ENCODE measurements at regions not wholly inside any gene's neighbourhood (a gene's known extent, or its start where the extent isn't known, plus 50 kb on each side); places are given as distances from the start of the nearest gene placed in this dataset.

GRCh38 chr2:16124881-16125613 is 184.7 kb downstream of the MYCN start:
- no peak for DNase-seq

- no peak for DNase-seq
These were observed 183.8 kb downstream of the MYCN start for GRCh38 chr2:16123856-16124780.

GRCh38 chr2:16123421-16123820 is 183.1 kb downstream of the MYCN start:
- DNase-seq = no peak

DNA sequence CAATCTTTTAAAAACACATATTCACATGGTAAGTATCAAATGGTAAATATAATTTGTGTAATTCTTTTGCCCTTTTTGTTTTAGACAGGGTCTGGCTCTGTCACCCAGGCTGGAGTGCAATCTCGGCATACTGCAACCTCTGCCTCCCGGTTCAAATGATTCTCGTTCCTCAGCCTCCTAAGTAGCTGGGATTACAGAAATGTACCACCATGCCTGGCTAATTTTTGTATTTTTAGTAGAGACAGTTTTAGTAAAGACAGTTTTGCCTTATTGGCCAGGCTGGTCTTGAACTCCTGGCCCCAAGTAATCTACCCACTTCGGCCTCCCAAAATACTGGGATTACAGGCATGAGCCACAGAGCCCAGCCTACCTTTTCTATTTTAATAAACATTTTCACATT is 182.2 kb downstream of the MYCN start:
- DNase-seq = no peak

DNA sequence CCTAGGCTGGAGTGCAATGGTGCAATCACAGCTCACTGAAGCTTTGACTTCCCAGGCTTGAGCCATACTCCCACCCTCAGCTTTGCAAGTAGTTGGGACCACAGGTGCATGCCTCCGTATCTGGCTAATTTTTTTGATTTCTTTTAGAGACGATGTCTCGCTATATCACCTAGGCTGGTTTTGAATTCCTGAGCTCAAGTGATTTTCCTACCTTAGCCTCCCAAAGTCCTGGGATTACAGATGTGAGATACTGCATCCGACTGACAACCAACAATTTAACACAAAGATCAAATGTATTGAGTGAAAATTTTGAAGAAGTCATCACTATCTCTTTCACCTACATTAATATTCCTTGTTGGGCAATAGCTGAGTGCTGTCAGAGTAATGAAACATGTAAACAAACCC is 181.6 kb downstream of the MYCN start:
- DNase-seq = no peak

- no peak for DNase-seq
These were observed 181.1 kb downstream of the MYCN start for GRCh38 chr2:16121231-16121985.

DNA sequence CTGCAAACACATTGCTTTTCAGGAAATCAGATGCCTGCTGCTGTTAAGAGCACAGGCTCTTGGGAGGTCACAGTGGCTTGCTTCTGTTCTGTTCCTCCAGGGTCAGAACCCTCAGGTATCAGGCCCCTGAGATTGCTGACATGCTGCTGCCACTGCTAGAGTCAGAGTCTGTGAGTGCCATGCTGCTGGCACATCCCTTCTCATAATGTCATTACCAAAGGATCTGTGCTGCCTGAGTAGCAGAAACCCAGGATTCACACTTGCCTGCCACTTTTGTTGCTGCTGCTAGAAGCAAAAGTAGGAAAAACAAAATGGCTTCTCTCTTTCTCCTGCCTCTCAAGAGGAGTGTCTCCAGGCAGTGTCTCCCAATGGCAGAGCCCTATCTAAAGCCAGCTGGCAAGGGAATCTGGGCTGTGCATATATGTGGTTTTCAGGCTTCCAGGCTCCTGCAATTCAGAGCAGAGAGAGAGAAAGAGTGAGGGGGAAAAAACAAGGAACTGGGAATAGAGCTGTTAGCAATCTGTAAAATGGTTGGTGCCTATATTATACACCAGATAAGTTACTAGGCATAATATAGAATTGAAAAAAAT is 180.3 kb downstream of the MYCN start:
- DNase-seq = no peak

- DNase-seq = no peak
These were observed 179.4 kb downstream of the MYCN start for GRCh38 chr2:16119741-16120140.

GRCh38 chr2:16118611-16119590 is 178.6 kb downstream of the MYCN start:
- no peak for DNase-seq

- no peak for DNase-seq
These were observed 177.7 kb downstream of the MYCN start for GRCh38 chr2:16117791-16118610.

DNA sequence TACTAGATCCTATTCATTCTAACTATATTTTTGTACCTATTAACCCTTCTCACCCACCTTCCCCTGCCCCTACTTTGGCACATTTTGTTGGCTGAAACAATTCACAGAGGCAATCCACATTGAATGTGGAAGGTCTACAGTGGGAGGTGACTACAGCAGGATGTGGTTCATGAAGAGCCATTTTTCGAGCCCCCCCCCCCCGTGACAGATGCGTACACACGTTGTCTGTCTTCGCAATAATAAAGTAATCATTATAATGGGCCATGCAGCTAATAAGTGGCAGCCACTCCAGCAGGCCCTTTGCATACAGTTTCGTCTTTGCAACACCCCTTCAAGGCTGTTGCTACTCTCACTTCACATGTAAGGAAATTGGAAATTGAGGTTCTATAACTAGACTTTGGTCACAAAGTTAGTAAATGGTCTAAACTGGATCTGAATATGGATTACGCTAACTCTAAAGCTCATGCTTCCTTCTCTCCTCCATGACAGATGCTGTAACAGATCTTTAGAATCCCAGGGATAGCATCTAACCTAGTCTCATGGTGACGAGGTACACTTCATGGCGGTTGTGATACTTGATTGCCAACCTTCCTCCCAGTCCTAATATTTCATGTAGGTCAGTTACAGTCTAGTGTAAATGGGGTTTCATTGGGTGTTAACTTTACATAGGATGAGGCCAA is 176.8 kb downstream of the MYCN start:
- no peak for DNase-seq

DNA sequence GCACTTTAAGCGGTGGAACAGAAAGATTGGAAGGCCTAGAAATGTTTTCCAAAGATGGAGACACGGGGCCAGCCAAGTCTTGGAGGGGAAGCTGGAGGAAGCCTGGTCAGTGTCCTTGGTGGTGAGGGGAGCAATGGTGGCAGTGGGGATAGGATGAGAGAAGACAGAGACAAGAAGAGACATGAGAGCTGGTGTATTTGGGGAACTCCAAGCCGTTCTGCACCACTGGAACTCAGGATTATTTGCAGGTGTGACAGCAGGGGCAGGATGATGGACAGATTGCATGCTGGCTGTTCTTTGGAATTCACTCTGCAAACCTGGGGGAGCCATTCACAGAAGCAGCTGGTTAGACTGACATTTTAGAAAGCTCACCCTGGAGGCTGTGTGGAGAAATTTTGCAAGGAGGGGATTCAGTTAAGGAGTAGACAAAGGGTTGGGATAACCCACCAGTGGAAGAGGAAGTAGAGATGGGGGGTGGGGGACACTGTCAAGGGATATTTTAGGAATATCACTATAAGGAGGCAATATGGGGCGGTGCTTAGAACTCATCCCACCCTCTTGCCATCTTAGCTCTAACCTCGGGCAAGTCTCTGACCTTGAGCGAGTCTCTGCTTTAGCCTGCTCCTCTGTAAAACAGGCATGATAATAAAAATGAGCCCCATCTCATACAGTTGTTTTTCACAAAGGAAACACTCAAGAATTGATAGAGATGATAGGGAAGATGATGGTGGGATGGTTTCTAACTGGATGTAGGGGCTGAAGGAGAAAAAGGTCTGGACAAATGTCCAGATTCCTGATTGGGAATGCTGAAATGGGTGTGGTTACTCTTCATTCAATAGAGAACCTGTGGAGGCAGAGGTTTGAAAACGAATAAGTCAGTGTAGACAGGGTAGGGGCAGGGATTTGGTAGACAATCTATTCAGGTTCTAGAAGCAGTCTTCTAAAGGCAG is 175.8 kb downstream of the MYCN start:
- no peak for DNase-seq

GRCh38 chr2:16115291-16115690 is 174.9 kb downstream of the MYCN start:
- DNase-seq = no peak

GRCh38 chr2:16114836-16115235 is 174.5 kb downstream of the MYCN start:
- no peak for DNase-seq

- no peak for DNase-seq
These were observed 173.7 kb downstream of the MYCN start for GRCh38 chr2:16114070-16114469.

DNA sequence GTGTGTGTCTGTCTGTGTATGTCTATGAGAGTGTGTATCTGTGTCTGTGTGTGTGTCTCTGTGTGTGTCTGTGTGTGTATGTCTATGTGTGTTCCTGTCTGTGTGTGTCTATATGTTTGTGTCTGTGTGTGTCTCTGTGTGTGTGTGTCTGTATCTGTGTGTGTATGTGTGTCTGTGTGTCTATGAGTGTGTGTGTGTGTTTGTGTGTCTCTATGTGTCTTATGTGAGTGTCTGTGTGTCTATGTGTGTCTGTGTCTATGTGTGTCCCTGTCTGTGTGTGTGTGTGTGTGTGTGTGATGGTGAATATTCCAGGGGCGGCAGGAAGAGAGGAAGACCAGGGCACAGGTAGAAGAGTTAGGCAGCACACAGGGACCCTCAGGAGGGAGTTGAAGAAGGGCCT is 173.2 kb downstream of the MYCN start:
- no peak for DNase-seq

DNA sequence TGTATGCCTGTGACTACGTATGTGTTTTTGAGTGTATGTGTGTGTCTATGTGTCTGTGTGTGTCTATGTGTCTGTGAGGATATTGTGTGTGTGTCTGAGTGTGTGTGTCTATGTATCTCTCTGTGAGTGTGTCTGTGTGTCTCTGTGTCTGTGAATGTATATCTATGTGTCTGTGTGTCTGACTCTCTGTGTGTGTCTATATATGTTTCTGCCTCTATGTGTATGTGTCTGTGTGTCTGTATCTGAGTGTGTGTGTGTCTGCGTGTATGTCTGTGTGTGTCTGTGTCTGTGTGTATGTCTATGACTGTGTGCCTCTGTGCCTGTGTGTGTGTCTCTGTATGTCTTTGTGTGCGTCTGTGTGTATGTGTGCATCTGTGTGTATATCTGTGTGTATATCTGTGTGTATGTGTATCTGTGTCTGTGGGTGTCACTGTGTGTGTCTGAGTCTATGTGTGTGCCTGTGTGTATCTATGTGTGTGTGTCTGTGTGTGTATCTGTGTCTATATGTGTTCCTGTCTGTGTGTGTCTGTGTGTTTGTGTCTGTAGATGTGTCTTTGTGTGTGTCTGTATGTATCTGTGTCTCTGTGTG is 172.7 kb downstream of the MYCN start:
- DNase-seq = no peak

GRCh38 chr2:16112251-16112971 is 172.1 kb downstream of the MYCN start:
- no peak for DNase-seq

All from NCI-H2171 treated with DMSO at 0.1 percent for 48 hours (cell line).